Fibroblast of pulmonary artery (primary cell): ENCODE measurements at regions not wholly inside any gene's neighbourhood (a gene's known extent, or its start where the extent isn't known, plus 50 kb on each side); places are given as distances from the start of the nearest gene placed in this dataset.
A peak's percentile ranks its signal among the peaks of the same experiment; 100 is the strongest.

ENCODE experiments used
- DNase-seq: peaks from one replicate; pipeline ENCODE4 v3.0.0-alpha.2; 2010; ENCODE audit warnings: low read depth
- H3K4me3 ChIP-seq: replicated peaks from 2 replicates; pipeline ENCODE4 v1.5.1; 2011; ENCODE audit warnings: low read depth, mild to moderate bottlenecking, control low read depth, low read length, moderate library complexity
- CTCF ChIP-seq: IDR thresholded peaks from 2 replicates; pipeline ENCODE4 v1.5.1; 2011; ENCODE audit warnings: mild to moderate bottlenecking, control low read depth, low read length, inconsistent platforms; ENCODE audit errors: missing control alignments

GRCh38 chr18:41659438-41660130, 295.4 kb upstream of the PIK3C3 start:
- no peak overlapping the region for H3K4me3 ChIP-seq
- no peak for DNase-seq
- TF ChIP-seq CTCF = no peak

GRCh38 chr18:41657189-41657588, 297.8 kb upstream of the PIK3C3 start:
- TF ChIP-seq CTCF = no peak
- H3K4me3 ChIP-seq = no peak overlapping the region
- no peak for DNase-seq

GRCh38 chr18:41655074-41655473, 300.0 kb upstream of the PIK3C3 start:
- no peak overlapping the region for H3K4me3 ChIP-seq
- peak; percentile 49 for DNase-seq
- no peak for TF ChIP-seq CTCF

- no peak for DNase-seq
- TF ChIP-seq CTCF = no peak
- H3K4me3 ChIP-seq = no peak overlapping the region
Measured at GRCh38 chr18:41647914-41648313, 307.1 kb upstream of the PIK3C3 start.

- H3K4me3 ChIP-seq = no peak overlapping the region
- no peak for TF ChIP-seq CTCF
- DNase-seq = no peak
Measured at GRCh38 chr18:41646915-41647620, 308.0 kb upstream of the PIK3C3 start.

- no peak for TF ChIP-seq CTCF
- DNase-seq = no peak
Measured at GRCh38 chr18:41645589-41646360, 309.3 kb upstream of the PIK3C3 start.

More at GRCh38 chr18:41645589-41646360, 309.3 kb upstream of the PIK3C3 start:
- no peak overlapping the region for H3K4me3 ChIP-seq
